HG03280 (cell line): ENCODE measurements at regions not wholly inside any gene's neighbourhood (a gene's known extent, or its start where the extent isn't known, plus 50 kb on each side); places are given as distances from the start of the nearest gene placed in this dataset.

ENCODE experiments used
- ATAC-seq: cut with Tn5 transposase; IDR thresholded peaks from one replicate; pipeline ENCODE4 v1.9.1; 2021; ENCODE audit warnings: mild to moderate bottlenecking, moderate library complexity; ENCODE audit not compliant: unreplicated experiment

DNA sequence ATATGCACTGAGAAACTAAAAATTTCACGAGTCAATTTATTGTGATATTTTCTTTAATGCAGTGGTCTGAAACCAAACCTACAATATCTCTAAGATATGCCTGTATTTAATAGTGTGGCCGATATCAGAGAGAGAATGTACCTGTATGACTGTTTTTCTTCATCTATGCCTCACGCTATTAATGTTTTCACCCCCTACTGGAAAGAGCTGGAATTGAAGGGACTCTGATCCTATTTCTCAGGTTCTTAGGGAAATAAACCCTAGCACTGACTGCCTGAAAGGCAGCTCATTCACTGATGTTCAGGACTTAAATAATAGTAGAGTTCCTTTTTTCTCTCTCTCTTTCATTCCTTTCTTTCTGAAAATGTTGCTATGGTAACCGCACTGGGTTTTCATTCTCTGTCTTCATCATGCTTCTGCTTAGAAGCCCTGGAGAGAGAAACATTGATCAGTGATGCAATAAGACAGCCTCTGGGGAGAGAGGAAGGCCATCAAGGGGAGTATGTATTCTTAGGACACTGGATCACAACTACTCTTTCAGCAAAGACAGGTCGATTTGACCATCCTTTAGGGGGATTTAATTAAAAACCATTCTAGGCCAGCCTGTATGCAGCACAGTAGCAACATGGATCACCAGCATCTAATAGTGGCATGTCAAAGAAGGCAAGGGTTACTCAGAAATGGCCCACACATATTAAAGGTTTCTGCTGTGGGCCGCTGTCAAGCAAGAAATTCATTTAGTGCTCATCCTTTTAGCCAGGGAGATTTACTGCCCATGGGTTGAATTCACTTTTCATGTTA is 1135.7 kb downstream of the IGSF11 start:
- peak; percentile 70 for ATAC-seq

- ATAC-seq, result no peak
These were observed 1131.4 kb downstream of the IGSF11 start for GRCh38 chr3:117903226-117903625.

DNA sequence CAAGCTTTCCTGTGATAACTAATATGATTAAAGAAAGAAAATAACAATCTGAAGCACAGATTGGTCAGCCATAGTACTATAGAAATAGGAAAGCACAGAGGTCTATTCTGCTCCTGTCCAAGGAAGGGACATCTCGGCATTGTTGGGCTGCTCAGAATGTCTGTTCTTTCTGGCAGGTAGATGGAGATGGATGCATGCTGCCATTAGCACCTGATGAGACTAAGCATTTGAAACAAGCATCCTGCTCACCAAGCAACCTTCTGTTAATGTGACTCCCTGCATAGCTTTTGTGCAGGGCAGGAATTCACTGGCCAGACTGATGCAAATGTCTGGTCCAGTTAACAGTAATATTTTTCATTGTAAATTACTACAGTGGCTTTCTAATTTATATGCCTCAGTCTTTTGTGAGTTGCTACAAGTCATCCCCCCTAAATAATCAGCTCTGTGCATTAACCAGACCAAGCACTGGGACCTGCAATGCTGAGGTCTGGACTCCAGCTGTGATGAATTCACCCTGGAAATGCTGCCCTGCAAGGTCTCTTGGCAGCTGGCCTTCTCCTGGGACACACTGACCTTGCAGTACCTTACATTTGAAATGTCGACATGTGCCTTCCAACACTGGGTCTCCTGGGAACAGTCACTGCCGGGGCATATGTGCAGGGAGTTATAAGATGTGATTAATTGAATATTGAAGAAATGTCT is 1123.7 kb downstream of the IGSF11 start:
- ATAC-seq, result no peak

DNA sequence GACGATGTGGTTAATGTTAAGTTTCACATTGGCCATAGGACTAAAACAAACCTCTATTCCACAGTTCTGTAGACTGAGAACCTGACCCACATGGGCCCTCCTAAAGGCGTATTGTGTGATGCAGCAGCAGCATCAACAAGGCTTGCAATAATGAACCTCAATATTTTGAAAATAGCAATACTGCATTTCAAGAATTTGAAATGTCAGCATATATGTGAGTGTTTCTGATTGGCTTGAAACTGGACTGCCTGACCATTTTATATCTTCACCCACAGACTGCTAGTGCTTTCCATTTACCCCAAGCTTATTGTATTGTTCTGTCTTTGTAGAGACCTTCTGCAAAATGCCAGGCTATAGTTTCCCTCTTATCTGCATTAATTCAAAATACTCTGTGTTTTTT is 1122.3 kb downstream of the IGSF11 start:
- no peak for ATAC-seq

GRCh38 chr3:117914540-117915100 is 1120.0 kb downstream of the IGSF11 start:
- ATAC-seq, result no peak

- ATAC-seq, result no peak
These were observed 1117.8 kb downstream of the IGSF11 start for GRCh38 chr3:117916839-117917238.

- no peak for ATAC-seq
These were observed 1115.0 kb downstream of the IGSF11 start for GRCh38 chr3:117919621-117920020.

GRCh38 chr3:117920253-117920898 is 1114.3 kb downstream of the IGSF11 start:
- no peak for ATAC-seq

- no peak for ATAC-seq
These were observed 1113.2 kb downstream of the IGSF11 start for GRCh38 chr3:117921411-117921810.

GRCh38 chr3:117922039-117922438 is 1112.6 kb downstream of the IGSF11 start:
- no peak for ATAC-seq

- no peak for ATAC-seq
These were observed 1107.8 kb downstream of the IGSF11 start for GRCh38 chr3:117926819-117927218.

- ATAC-seq, result no peak
These were observed 1106.8 kb downstream of the IGSF11 start for GRCh38 chr3:117927825-117928224.

GRCh38 chr3:117928836-117929235 is 1105.8 kb downstream of the IGSF11 start:
- ATAC-seq, result no peak

- ATAC-seq, result no peak
These were observed 1102.2 kb downstream of the IGSF11 start for GRCh38 chr3:117932441-117932840.

- ATAC-seq, result no peak
These were observed 1098.5 kb downstream of the IGSF11 start for GRCh38 chr3:117936159-117936558.

- ATAC-seq, result no peak
These were observed 1095.7 kb downstream of the IGSF11 start for GRCh38 chr3:117938974-117939373.

GRCh38 chr3:117939425-117940027 is 1095.1 kb downstream of the IGSF11 start:
- no peak for ATAC-seq

DNA sequence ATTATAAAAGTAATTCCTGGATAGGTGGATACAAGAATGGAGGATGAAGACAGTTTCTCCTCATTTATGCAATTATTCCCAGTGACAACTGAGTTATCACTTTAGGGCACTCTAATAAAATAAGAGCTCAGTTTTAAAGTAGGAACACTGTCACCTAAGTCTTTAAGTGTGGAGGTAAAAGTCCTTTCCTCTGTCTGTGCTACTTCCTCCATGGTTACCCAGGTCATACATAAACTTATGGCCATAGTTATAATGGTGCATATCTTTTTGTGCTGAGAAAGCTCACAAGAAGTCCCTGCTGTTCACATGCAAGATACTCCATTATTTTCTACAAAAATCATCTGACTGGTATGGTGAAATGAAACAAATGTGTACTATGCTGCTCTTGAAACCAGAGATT is 1093.6 kb downstream of the IGSF11 start:
- no peak for ATAC-seq

DNA sequence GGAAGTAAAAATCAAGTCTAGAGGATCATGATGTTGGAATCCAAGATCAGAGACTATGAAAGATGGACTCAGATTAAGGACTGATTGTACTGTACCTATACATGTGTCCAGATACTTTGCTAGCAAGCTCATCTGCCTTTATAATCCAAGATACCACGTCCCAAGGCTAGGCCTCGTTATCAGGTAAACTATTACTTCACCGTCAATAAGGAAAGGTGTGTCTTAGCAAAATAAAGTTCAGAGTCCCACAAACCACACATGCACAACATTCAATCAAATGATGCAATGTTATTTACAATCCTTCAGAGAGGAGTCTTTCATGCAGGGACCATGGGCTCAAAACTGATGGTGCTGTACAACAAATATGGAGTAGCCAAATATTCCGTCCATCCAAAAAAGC is 1092.9 kb downstream of the IGSF11 start:
- ATAC-seq, result no peak

GRCh38 chr3:117954131-117954530 is 1080.5 kb downstream of the IGSF11 start:
- ATAC-seq, result no peak

- ATAC-seq, result no peak
These were observed 1079.5 kb downstream of the IGSF11 start for GRCh38 chr3:117955196-117955595.
